Astrocyte of the spinal cord (primary cell): ENCODE measurements at regions not wholly inside any gene's neighbourhood (a gene's known extent, or its start where the extent isn't known, plus 50 kb on each side); places are given as distances from the start of the nearest gene placed in this dataset.

ENCODE experiments used
- DNase-seq: peaks from one replicate; pipeline ENCODE4 v3.0.0; 2011; ENCODE audit warnings: low read depth, low spot score
- H3K4me3 ChIP-seq: 2 replicates; pipeline ENCODE4 v1.5.1; 2011; ENCODE audit warnings: low read depth, mild to moderate bottlenecking, low read length, moderate library complexity
- CTCF ChIP-seq: IDR thresholded peaks from 2 replicates; pipeline ENCODE4 v1.5.1; 2012; ENCODE audit warnings: low read depth, mild to moderate bottlenecking, low read length, inconsistent platforms
- in situ Hi-C: cut with HindIII; loops from 2 replicates; pipeline ENCODE4 v1.10.0; 2017; ENCODE audit warnings: low sequenced_read_pairs

- no peak for DNase-seq
- in situ Hi-C loops: no loop called here
- no peak for TF ChIP-seq CTCF
- no peak overlapping the region for H3K4me3 ChIP-seq
Observed at GRCh38 chr18:61963705-61964104, 70.9 kb upstream of the RNF152 start.

- no peak for DNase-seq
- in situ Hi-C loops: no loop called here
- TF ChIP-seq CTCF: peak; percentile 19
- H3K4me3 ChIP-seq: no peak overlapping the region
Observed at GRCh38 chr18:61957801-61958516, 65.2 kb upstream of the RNF152 start.

GRCh38 chr18:61955644-61956043, 62.8 kb upstream of the RNF152 start:
- no peak for DNase-seq
- in situ Hi-C loops: no loop called here
- TF ChIP-seq CTCF: no peak
- H3K4me3 ChIP-seq: no peak overlapping the region

- in situ Hi-C loops: no loop called here
- TF ChIP-seq CTCF: no peak
- no peak for DNase-seq
- H3K4me3 ChIP-seq: no peak overlapping the region
Observed at GRCh38 chr18:61954096-61954746, 61.4 kb upstream of the RNF152 start.

GRCh38 chr18:61953641-61954040, 60.8 kb upstream of the RNF152 start:
- in situ Hi-C loops: no loop called here
- DNase-seq: no peak
- TF ChIP-seq CTCF: no peak
- no peak overlapping the region for H3K4me3 ChIP-seq

GRCh38 chr18:61953161-61953560, 60.4 kb upstream of the RNF152 start:
- H3K4me3 ChIP-seq: no peak overlapping the region
- DNase-seq: no peak
- no peak for TF ChIP-seq CTCF
- in situ Hi-C loops: no loop called here
